ENCODE measurements at regions not wholly inside any gene's neighbourhood (a gene's known extent, or its start where the extent isn't known, plus 50 kb on each side); places are given as distances from the start of the nearest gene placed in this dataset.

DNA sequence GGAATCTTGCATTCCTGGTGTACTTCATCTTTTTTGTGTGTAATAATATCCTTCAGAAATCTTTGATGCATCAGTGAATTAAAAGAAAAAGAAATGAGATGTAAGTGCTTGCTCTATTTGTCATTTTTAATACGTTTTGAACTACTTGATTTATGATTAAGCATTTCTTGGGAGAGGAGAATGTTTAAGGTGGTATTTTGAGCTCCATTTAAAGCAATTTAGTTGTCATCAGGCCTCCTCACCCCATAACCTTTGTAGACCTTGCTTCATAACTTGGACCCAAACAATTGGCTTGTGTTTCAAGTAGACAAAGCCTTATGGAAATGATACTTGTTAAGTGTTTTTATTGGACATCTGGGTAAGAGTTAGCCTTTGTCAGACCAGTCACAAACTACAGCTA, 87.1 kb upstream of the VEPH1 start:
- H3K27ac ChIP-seq = no peak overlapping the region
- 2% methylated on average over 1 of the region's 1 CpG for WGBS
- TF ChIP-seq POLR2A (IDR thresholded peaks at IDR 0.05) = no peak
- no peak for TF ChIP-seq POLR2AphosphoS5 (IDR thresholded peaks at IDR 0.05)
- no peak for TF ChIP-seq CTCF (IDR thresholded peaks at IDR 0.05)
- no peaks in the 10 kb centered on the region for H3K4me1 ChIP-seq (replicated peaks)
- H3K9me3 ChIP-seq = no peaks in the 10 kb centered on the region
- H3K27me3 ChIP-seq (replicated peaks; ENCODE audit: insufficient read depth) = no peaks in the 10 kb centered on the region
- H3K4me3 ChIP-seq = no peak overlapping the region
- intact Hi-C loops (cut with DNase I) = no loop called here
- no peaks in the 10 kb centered on the region for H3K36me3 ChIP-seq
- no peak for DNase-seq (ENCODE audit: low spot score)

DNA sequence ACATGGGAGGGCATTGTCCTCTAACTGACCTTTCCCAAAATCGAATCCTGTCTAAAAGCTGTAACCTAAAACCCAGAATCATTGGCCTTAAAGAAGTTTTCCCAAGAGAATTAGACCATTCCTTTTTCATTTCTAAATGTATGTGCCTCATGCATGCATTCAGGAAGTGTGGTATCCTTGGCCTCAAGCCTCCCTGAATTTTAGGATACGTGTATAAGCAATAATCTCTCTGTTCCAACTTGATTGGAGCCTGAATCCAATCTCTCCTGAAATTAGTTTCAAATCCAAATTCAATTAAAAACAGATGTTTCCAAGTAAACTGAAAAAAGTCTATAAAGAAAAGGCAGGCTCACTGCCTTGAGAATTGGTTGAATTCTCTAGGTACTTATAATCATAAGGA, 86.0 kb upstream of the VEPH1 start:
- no peak for DNase-seq (ENCODE audit: low spot score)
- Histone ChIP-seq H3K27me3 (replicated peaks; ENCODE audit: insufficient read depth) (no peaks in the 10 kb centered on the region), H3K27ac (no peak overlapping the region), H3K36me3 (no peaks in the 10 kb centered on the region), H3K4me1 (replicated peaks) (no peaks in the 10 kb centered on the region), H3K4me3 (no peak overlapping the region), H3K9me3 (no peaks in the 10 kb centered on the region)
- intact Hi-C loops (cut with DNase I) = no loop called here
- TF ChIP-seq POLR2A (IDR thresholded peaks at IDR 0.05) (no peak), CTCF (IDR thresholded peaks at IDR 0.05) (no peak), POLR2AphosphoS5 (IDR thresholded peaks at IDR 0.05) (no peak)
- WGBS = 43% methylated on average over 2 of the region's 2 CpGs

DNA sequence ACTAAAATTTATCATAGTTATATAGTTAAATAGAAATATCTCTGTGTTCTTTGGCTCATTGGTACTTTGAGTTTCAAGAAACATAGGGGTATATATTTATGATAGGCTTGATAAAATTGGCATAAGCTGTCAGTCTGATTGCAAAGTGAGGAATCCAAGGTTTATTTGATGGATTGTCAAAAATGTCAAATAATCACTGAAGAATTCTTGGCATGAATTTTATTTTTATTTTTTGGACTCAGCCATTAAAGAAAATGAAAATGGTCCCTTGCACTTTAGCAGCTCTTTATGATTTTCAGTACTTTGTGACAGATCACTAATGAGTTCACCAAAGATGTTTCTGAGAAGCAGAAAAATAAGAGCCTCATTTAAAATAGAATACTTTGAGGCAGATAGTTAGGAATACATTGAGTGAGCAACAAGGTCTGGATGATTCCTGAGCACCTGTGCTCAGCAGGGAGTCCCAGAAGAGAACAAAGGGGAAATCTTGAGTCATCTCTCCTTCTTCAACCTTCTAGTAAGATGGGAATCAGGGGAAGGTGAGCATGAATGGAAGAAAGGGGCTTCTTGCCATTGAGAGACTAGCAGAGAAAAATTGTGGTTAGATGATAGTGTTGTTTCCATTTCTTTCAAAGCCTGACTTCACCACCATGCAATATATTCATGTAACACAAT, 85.3 kb upstream of the VEPH1 start:
- no peaks in the 10 kb centered on the region for H3K9me3 ChIP-seq
- H3K27ac ChIP-seq = no peak overlapping the region
- intact Hi-C loops (cut with DNase I) = no loop called here
- H3K4me3 ChIP-seq = no peak overlapping the region
- TF ChIP-seq CTCF (IDR thresholded peaks at IDR 0.05) = no peak
- no peak for TF ChIP-seq POLR2A (IDR thresholded peaks at IDR 0.05)
- no peak for TF ChIP-seq POLR2AphosphoS5 (IDR thresholded peaks at IDR 0.05)
- DNase-seq (ENCODE audit: low spot score) = no peak
- H3K27me3 ChIP-seq (replicated peaks; ENCODE audit: insufficient read depth) = no peaks in the 10 kb centered on the region
- no peaks in the 10 kb centered on the region for H3K36me3 ChIP-seq
- no peaks in the 10 kb centered on the region for H3K4me1 ChIP-seq (replicated peaks)

- Histone ChIP-seq H3K36me3 (no peaks in the 10 kb centered on the region), H3K27me3 (replicated peaks; ENCODE audit: insufficient read depth) (no peaks in the 10 kb centered on the region), H3K9me3 (no peaks in the 10 kb centered on the region), H3K4me1 (replicated peaks) (no peaks in the 10 kb centered on the region), H3K4me3 (no peak overlapping the region), H3K27ac (no peak overlapping the region)
- TF ChIP-seq CTCF (IDR thresholded peaks at IDR 0.05) = no peak
- no peak for TF ChIP-seq POLR2AphosphoS5 (IDR thresholded peaks at IDR 0.05)
- TF ChIP-seq POLR2A (IDR thresholded peaks at IDR 0.05) = no peak
- WGBS = 87% methylated on average over 5 of the region's 5 CpGs
- DNase-seq (ENCODE audit: low spot score) = no peak
- intact Hi-C loops (cut with DNase I) = no loop called here
Measured at GRCh38 chr3:157586293-157586692, 83.1 kb upstream of the VEPH1 start.

DNA sequence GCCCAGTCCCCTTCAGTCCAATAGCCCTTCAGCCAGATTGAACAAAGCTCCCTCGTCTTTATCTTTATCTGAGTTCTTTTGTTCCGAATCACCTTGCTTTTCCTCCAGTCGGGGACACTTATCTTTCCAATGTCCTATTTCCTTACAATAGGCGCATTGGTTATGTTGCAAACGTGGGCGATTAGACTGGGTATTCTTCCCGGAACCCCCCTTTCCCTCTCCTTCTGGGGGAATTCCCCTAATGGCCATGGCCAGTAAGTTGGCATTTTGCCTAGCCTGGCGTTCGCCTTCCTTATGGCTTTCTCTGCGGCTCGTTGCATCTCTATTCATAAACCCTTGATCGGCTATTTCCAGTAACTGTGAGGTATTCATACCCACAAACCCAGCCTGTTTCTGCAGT, 82.2 kb upstream of the VEPH1 start:
- TF ChIP-seq POLR2A (IDR thresholded peaks at IDR 0.05) (no peak), CTCF (IDR thresholded peaks at IDR 0.05) (no peak), POLR2AphosphoS5 (IDR thresholded peaks at IDR 0.05) (no peak)
- H3K9me3 ChIP-seq = no peaks in the 10 kb centered on the region
- H3K4me1 ChIP-seq (replicated peaks) = no peaks in the 10 kb centered on the region
- no peak overlapping the region for H3K27ac ChIP-seq
- H3K4me3 ChIP-seq = no peak overlapping the region
- H3K27me3 ChIP-seq (replicated peaks; ENCODE audit: insufficient read depth) = no peaks in the 10 kb centered on the region
- intact Hi-C loops (cut with DNase I) = no loop called here
- no peak for DNase-seq (ENCODE audit: low spot score)
- 87% methylated on average over 12 of the region's 12 CpGs for WGBS
- H3K36me3 ChIP-seq = no peaks in the 10 kb centered on the region

Measured in prostate gland (tissue), 2 donors.